IMR-90 (cell line): ENCODE measurements at regions not wholly inside any gene's neighbourhood (a gene's known extent, or its start where the extent isn't known, plus 50 kb on each side); places are given as distances from the start of the nearest gene placed in this dataset.
A peak's percentile ranks its signal among the peaks of the same experiment; 100 is the strongest.

Experiments used
- ATAC-seq: fragments of 200-7000 bp; cut with Tn5 transposase; 2 replicates; pipeline ENCODE4 v1.9.1; 2020; ENCODE audit warnings: low read depth, mild to moderate bottlenecking, moderate library complexity
- BruUV-seq: library from RNA; stranded (reverse); fragments of 400-500 nt; replicated peaks from 2 replicates; lab custom pipeline; 2021; lab: Mats Ljungman, UMichigan
- CTCF ChIA-PET: fragments of 300-600 bp; formaldehyde crosslinking; extraction: SDS; loops from one replicate; lab custom pipeline; 2021; ENCODE audit warnings: antibody characterized with exemption; lab: Yijun Ruan, JAX
- POLR2A ChIA-PET: fragments of 300-600 bp; sonication (Branson Sonifier 250); formaldehyde crosslinking; loops from one replicate; lab custom pipeline; 2022; ENCODE audit warnings: antibody characterized with exemption; ENCODE audit not compliant: unreplicated experiment; lab: Charles Lee
- DNase-seq: peaks from one replicate; pipeline ENCODE4 v3.0.0; 2013
- H2AFZ ChIP-seq: replicated peaks from 2 replicates; pipeline ENCODE3; 2013; ENCODE audit warnings: low read length, mild to moderate bottlenecking; ENCODE audit not compliant: poor library complexity
- H2AK5ac ChIP-seq: 2 replicates; pipeline ENCODE4 v1.6.1; 2013; ENCODE audit warnings: low read depth, low read length, inconsistent platforms
- H2AK9ac ChIP-seq: replicated peaks from 2 replicates; pipeline ENCODE3; 2013; ENCODE audit warnings: mild to moderate bottlenecking, low read depth, low read length, moderate library complexity; ENCODE audit not compliant: poor library complexity
- H2BK120ac ChIP-seq: 2 replicates; pipeline ENCODE4 v1.6.1; 2013; ENCODE audit warnings: low read depth, low read length, inconsistent platforms
- H2BK15ac ChIP-seq: 3 replicates; pipeline ENCODE4 v1.6.1; 2013; ENCODE audit warnings: low read depth, low read length, inconsistent platforms
- H2BK20ac ChIP-seq: 2 replicates; pipeline ENCODE4 v1.6.1; 2013; ENCODE audit warnings: low read depth, mild to moderate bottlenecking, inconsistent platforms, low read length, moderate library complexity
- H2BK5ac ChIP-seq: 2 replicates; pipeline ENCODE4 v1.6.1; 2013; ENCODE audit warnings: mild to moderate bottlenecking, low read depth, low read length, inconsistent platforms; ENCODE audit not compliant: poor library complexity, severe bottlenecking
- H3K14ac ChIP-seq: replicated peaks from 2 replicates; pipeline ENCODE4 v1.6.1; 2013; ENCODE audit warnings: low read depth, low read length, inconsistent platforms
- H3K18ac ChIP-seq: 2 replicates; pipeline ENCODE4 v1.6.1; 2013; ENCODE audit warnings: low read depth, low read length, control low read depth
- H3K23ac ChIP-seq: 2 replicates; pipeline ENCODE4 v1.6.1; 2013; ENCODE audit warnings: low read depth, low read length, inconsistent platforms
- H3K27ac ChIP-seq: 2 replicates; pipeline ENCODE4 v1.5.1; 2013; ENCODE audit warnings: mild to moderate bottlenecking, control low read depth, low read length; ENCODE audit not compliant: insufficient read depth
- H3K27me3 ChIP-seq: 2 replicates; pipeline ENCODE4 v1.6.1; 2013; ENCODE audit warnings: low read length; ENCODE audit not compliant: control insufficient read depth, insufficient read depth
- H3K36me3 ChIP-seq: 2 replicates; pipeline ENCODE4 v1.6.1; 2013; ENCODE audit warnings: low read length, mixed read lengths; ENCODE audit not compliant: control insufficient read depth, insufficient read depth
- H3K4ac ChIP-seq: 2 replicates; pipeline ENCODE4 v1.6.1; 2013; ENCODE audit warnings: low read depth, low read length, inconsistent platforms
- H3K4me1 ChIP-seq: 2 replicates; pipeline ENCODE4 v1.6.1; 2013; ENCODE audit warnings: low read length, mixed read lengths; ENCODE audit not compliant: control insufficient read depth, insufficient read depth
- H3K4me2 ChIP-seq: 2 replicates; pipeline ENCODE4 v1.6.1; 2013; ENCODE audit warnings: low read depth, mild to moderate bottlenecking, control low read depth, low read length, moderate library complexity
- H3K4me3 ChIP-seq: 2 replicates; pipeline ENCODE4 v1.5.1; 2013; ENCODE audit warnings: low read depth, mild to moderate bottlenecking, control low read depth, low read length, moderate library complexity; ENCODE audit not compliant: insufficient read depth
- H3K56ac ChIP-seq: 2 replicates; pipeline ENCODE4 v1.6.1; 2013; ENCODE audit warnings: low read length, inconsistent platforms; ENCODE audit not compliant: insufficient read depth; ENCODE audit errors: extremely low read depth
- H3K79me1 ChIP-seq, 2 experiments: 2 replicates each; pipeline ENCODE4 v1.6.1; 2013; ENCODE audit warnings: low read length in 2 of 2, inconsistent platforms in 1 of 2, low read depth in 1 of 2
- H3K9ac ChIP-seq: 2 replicates; pipeline ENCODE4 v1.6.1; 2013; ENCODE audit warnings: low read depth, low read length, control low read depth
- H3K9me1 ChIP-seq: 2 replicates; pipeline ENCODE4 v1.6.1; 2013; ENCODE audit warnings: low read length, inconsistent platforms; ENCODE audit not compliant: insufficient read depth
- H3K9me3 ChIP-seq: 2 replicates; pipeline ENCODE4 v1.6.1; 2013; ENCODE audit warnings: low read length; ENCODE audit not compliant: control insufficient read depth, insufficient read depth
- H4K20me1 ChIP-seq: 2 replicates; pipeline ENCODE4 v1.6.1; 2013; ENCODE audit warnings: low read length, inconsistent platforms; ENCODE audit not compliant: insufficient read depth
- H4K5ac ChIP-seq: 2 replicates; pipeline ENCODE4 v1.6.1; 2013; ENCODE audit warnings: mild to moderate bottlenecking, low read depth, low read length, control low read depth
- H4K8ac ChIP-seq, 2 experiments: 2 replicates each; pipeline ENCODE4 v1.6.1; 2013; ENCODE audit warnings: low read depth in 2 of 2, low read length in 2 of 2, control low read depth in 1 of 2, inconsistent platforms in 1 of 2
- H4K91ac ChIP-seq: 2 replicates; pipeline ENCODE4 v1.6.1; 2013; ENCODE audit warnings: low read depth, low read length, inconsistent platforms; ENCODE audit not compliant: insufficient read depth
- CTCF ChIP-seq: conservative IDR thresholded peaks from 2 replicates; pipeline ENCODE4 v1.5.1; 2012; ENCODE audit warnings: mild to moderate bottlenecking, low read depth, low read length, improper control_type of control experiment
- FOS ChIP-seq: fragments of 150-350 bp; IDR thresholded peaks from 2 replicates; pipeline ENCODE4 v1.6.1; 2016; ENCODE audit warnings: low read depth, low read length
- RFX5 ChIP-seq: IDR thresholded peaks from 2 replicates; pipeline ENCODE4 v1.8.0; 2012; ENCODE audit warnings: low read depth, mild to moderate bottlenecking, low read length, moderate library complexity
- WGBS, 2 experiments: methylation state at CpG; one replicate each; pipeline versions ENCODE4 v1.1.5 to v1.1.7; 2013; ENCODE audit warnings: missing lambda C conversion rate in 2 of 2; ENCODE audit not compliant: insufficient read length in 1 of 2; ENCODE audit errors: extremely low coverage in 2 of 2; 5-methylcytosine and 5-hydroxymethylcytosine counted together
- dilution Hi-C: fragments of 300-500 bp; cut with HindIII; formaldehyde crosslinking; loops from one replicate; pipeline ENCODE4 v1.14.3; 2018; ENCODE audit warnings: low sequenced_read_pairs; ENCODE audit not compliant: unreplicated experiment
- in situ Hi-C: fragments of 300-500 bp; cut with MboI; formaldehyde crosslinking; loops from 3 replicates; pipeline ENCODE4 v1.14.3; 2019; ENCODE audit warnings: low sequenced_read_pairs, inconsistent platforms, mixed read lengths
- intact Hi-C: fragments of 100-400 bp; cut with micrococcal nuclease; formaldehyde crosslinking; loops from 2 replicates; pipeline ENCODE4 v1.10.0; 2022

- Histone ChIP-seq H3K4ac (no peak overlapping the region), H2BK15ac (no peak overlapping the region), H4K8ac (no peak overlapping the region), H4K5ac (no peak overlapping the region), H3K4me2 (no peak overlapping the region), H2AK5ac (no peak overlapping the region), H3K9me3 (no peaks in the 10 kb centered on the region), H2BK120ac (no peak overlapping the region), H3K9me1 (no peaks in the 10 kb centered on the region), H3K14ac (no peak overlapping the region), H3K27me3 (no peaks in the 10 kb centered on the region), H3K9ac (no peak overlapping the region), H3K36me3 (no peaks in the 10 kb centered on the region), H3K23ac (no peak overlapping the region), H3K4me3 (no peak overlapping the region), H3K56ac (no peak overlapping the region), H3K4me1 (no peaks in the 10 kb centered on the region), H2BK20ac (no peak overlapping the region), H2AFZ (no peak overlapping the region), H3K18ac (no peak overlapping the region), H2AK9ac (no peak overlapping the region), H4K91ac (no peak overlapping the region), H2BK5ac (no peak overlapping the region), H3K27ac (no peak overlapping the region), H3K79me1 (no peaks in the 10 kb centered on the region), H4K20me1 (no peaks in the 10 kb centered on the region)
- BruUV-seq: no TSS peak
- 50% methylated on average over 1 of the region's 2 CpGs; no CpG with 5 or more reads in 1 of the 2 experiments for WGBS, 2 experiments
- no peak for ATAC-seq
- TF ChIP-seq CTCF: 0 out of 2 replicates have a peak, but pooled peaks have one; percentile 11
- TF ChIP-seq FOS: no peak
- no peak for TF ChIP-seq RFX5
- POLR2A ChIA-PET: no interaction called here
- DNase-seq: peak; percentile 1
- intact Hi-C loops: no loop called here
- CTCF ChIA-PET: no interaction called here
- dilution Hi-C loops: no loop called here
- in situ Hi-C loops: no loop called here
These were observed 1148.8 kb upstream of the ADGRL4 start for GRCh38 chr1:80155371-80155770.
